HG03196 (cell line): ENCODE measurements at regions not wholly inside any gene's neighbourhood (a gene's known extent, or its start where the extent isn't known, plus 50 kb on each side); places are given as distances from the start of the nearest gene placed in this dataset.

ENCODE experiments used
- ATAC-seq: cut with Tn5 transposase; IDR thresholded peaks from one replicate; pipeline ENCODE4 v1.9.1; 2021; ENCODE audit not compliant: unreplicated experiment

DNA sequence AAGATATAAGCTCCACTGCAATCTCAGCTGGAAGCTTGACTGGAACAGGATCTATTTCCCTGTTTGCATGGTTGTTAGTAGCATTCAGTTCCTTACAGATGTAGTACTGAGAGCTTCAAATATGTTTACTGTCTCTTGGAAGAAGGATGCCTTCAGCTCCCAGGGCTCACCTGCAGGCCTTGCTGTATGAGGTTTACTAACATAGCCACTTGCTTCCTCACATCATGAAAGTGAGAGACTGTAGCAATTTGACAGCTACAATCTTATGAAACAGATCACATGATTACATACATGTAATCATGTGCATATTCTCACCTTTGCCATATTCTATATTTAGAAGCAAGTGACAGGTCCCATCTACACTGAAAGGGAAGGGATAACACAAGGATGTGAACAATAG is 458.1 kb upstream of the PCDH20 start:
- ATAC-seq = no peak

DNA sequence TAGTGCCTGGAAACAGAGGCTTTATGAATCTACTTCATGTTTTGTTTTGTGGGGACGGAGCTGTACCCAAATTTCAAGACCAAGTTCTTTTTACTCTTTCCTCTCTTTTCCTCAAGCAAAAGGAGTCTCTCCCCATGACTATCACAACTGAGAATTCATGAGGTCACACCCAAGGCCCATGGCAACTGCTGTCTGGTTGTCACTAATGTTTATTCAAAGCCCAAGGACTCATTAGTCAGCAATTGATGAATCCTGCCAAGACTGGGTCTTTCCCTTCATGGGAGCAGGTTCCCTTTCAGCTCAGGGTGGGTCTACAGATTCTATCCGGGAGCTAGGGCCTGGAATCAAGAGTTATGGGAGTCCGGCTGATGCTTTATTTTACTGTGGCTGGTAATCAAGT is 441.5 kb upstream of the PCDH20 start:
- ATAC-seq = no peak

DNA sequence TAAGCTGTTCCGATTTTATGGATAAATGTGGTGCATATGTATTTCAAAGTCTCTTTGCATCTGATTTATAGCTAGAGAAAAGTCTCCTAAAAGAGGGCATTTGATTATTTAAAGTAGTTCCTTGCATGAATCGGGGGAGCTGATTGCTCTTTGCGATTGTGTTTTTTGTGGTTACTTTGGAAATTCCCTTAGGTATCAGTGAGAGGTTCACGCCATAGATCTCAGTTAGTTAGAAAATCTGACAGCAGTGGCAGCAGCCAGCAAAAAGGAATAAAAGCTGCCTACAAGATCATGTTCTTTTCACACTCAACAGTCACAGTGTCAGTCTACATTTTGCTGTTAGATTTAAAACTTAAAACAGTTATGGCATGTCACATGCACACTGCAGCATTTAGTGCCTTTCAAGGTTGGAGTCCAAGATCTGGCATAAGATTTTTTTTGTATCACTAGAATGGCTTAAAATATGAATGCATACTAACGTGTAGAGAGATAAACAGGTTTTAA is 436.5 kb upstream of the PCDH20 start:
- no peak for ATAC-seq

DNA sequence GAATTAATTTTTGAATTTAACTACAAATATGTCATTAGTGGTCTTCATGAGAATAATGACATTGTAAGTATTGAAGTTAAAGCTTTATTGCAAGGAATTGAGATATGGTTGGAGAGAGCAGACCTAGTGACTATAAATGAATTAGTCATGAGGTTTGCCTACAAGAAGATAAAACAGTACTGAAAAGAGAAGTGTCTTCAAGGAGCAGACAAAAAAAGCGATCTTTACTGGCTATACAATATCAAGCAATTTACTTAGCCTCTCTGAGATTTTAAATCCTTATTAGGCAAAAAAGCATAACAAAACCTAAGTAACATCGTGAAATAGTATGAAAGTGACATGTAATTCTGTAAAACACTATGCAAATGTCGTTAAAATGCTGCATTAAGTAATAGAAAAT is 435.1 kb upstream of the PCDH20 start:
- no peak for ATAC-seq

DNA sequence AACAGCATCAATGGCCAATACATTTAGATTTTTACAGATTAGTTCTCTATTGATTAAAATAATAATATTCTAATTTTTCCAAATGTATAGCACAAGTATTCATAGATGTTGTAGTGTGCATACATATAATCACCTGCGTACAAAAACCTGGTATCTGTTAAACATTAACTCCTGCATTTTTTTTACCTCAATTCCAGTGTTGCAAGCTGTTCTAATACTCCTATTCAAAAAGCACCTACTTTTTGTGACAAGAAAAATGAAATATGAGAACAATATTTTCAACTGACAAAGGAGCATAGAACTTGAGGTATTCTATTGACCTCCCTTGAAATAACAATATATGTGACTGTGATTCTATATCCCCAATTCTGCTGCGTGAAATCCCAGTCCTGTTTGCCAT is 422.9 kb upstream of the PCDH20 start:
- no peak for ATAC-seq

DNA sequence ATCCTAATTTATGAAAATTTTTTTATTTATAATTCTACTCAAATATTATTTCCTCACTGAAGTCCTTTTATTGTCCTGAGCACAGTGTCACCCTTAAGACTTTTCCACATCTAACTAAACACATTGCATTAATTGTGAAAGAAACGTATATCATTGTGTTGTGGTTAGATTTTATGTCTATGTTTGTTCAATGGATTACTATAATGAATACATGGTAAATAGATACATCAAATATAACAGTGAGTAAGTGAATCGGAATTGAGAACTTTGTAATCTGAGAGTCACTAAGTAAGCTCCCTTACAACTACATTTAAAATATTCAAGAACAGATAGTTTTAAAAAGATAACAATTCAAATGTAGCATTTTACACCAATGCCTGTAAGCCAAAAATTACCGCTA is 417.6 kb upstream of the PCDH20 start:
- ATAC-seq = no peak

DNA sequence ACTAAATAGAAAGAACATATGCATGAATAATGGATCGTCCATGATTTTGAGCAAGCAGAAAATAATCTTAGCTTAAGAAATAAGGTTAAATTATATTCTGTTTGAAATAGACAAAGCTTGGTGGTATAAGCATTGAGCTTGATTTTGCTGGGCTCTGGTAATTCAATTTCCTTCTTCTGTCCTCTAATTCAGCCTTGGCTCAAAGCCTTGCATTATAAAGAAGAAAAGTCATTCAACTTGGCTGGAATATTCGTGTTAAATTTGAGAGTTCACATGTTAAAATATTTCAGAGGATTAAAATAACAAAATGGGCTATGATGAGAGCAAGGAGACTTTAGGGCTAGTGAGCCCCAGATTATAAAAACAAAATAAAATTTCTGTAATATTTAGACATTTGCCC is 415.4 kb upstream of the PCDH20 start:
- ATAC-seq = no peak

DNA sequence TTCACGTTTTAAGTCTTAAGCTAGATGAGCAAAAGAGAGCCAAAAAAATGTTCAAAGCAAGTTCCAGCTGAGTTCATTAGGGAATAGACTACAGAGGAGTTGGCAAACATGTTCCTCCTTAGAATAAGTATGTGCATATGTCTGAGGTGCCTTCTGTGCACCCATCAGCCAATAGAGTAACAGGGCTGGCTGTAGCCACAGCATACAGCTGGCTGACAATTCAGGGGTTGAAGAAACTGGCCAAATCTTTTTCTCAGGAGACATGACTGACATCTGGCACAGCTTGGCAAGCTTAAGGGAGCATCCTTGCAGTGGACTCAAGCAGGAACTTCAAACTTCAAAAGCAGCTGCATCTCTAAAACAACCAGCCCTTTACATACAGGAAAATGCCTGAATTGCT is 414.8 kb upstream of the PCDH20 start:
- no peak for ATAC-seq

DNA sequence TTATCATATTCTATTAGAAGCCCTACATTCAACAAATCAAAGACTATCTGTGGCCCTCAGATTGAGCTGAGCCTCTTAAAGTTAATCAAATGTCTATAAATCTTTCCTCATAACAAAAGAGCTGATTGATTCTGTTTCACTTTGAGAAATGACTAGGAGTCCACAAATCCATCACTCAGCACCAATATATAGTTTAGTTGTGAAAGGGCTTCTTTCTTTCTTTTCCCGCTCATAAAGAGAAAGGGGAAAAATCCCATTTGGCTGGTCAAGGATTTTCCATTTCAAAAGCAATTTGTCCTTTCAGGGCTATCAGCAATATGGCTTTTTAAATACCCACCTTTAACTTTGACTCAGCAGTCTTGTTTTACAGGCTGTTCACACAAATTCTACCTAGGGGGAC is 408.5 kb upstream of the PCDH20 start:
- no peak for ATAC-seq

DNA sequence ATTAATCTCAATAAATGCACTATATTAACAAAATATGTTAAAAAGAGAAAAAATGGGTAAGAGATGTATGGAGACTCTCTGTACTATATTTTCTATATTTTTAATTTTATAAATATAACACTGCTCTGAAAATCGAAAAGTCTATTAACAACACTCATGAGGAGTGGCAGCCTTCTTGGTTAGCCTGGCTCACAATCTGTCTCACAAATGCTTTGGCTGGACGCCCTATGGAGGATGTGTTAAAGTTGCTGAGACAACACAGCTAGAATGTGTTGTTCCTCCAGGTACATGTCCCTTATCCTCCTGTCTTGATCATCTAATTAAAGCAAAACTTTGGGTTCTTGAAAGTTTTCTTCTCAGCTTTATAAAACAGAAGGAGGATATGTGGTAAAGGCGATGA is 396.6 kb upstream of the PCDH20 start:
- ATAC-seq = no peak

DNA sequence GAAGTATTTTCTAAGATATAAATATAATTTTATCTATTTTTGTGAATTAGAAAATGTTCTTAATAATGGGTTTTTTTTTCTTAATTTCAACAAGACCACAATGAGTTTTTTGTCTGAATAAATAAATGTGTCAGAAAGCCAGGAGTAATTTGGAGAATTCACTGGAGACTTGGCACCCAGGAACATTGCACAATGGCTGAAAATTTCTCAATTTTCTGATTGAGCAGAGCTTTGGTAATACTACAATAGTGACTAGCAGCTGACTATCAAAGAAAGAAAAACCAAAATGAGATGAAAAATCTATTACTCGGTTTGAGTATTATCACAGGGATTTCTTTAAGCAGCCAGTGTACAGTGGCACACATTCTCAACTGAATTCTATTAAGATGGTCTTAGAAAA is 394.4 kb upstream of the PCDH20 start:
- no peak for ATAC-seq

DNA sequence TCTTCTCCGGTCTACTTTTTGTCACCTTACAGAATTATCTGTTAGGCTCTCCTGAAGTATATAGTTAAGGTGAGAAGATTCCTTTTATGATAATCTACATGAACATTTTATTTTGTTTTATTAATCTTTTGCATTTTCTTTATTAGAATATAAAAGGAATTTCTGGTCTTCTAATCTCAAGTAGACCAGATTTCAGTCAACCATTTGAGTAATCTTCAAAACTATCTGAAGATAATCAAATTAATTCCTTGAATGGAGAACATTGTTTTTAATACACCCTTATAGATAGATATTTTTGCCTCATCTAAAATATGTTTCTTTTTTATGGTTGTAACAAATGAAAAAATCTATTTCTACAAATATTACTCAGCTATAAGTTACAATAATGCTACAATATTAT is 381.7 kb upstream of the PCDH20 start:
- no peak for ATAC-seq

DNA sequence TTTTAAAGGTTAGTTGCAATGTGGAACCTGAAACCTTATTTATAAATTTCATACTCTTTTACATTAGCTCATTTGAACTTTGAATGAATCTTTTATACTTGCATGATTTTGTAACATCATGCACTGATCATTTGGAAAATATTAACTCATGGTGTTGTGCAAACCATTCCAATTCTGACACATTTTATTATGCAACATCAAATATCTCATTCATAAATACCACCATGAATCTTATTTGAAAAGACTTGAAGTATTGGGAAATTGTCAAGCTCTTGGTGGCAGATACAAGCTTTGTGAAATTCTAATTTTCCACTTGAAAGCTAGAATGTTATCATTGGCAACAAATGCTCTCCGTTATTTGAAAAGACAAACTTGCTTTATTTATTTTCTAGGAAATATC is 379.9 kb upstream of the PCDH20 start:
- no peak for ATAC-seq

DNA sequence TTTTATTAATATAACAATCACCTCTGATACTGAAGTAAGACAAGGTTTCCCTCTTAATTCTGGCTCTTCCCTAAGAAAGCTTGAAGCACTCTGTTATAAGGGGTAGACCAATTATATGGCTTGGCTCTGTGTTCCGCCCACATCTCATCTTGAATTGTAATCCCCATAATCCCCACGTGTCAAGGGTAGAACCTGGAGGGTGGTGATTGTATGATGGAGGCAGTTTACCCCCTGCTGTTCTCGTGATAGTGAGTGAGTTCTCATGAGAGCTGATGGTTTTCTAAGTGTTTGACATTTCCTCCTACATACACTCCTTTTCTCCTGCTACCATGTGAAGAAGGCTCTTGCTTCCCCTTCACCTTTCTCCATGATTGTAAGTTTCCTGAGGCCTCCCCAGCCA is 363.8 kb upstream of the PCDH20 start:
- no peak for ATAC-seq

DNA sequence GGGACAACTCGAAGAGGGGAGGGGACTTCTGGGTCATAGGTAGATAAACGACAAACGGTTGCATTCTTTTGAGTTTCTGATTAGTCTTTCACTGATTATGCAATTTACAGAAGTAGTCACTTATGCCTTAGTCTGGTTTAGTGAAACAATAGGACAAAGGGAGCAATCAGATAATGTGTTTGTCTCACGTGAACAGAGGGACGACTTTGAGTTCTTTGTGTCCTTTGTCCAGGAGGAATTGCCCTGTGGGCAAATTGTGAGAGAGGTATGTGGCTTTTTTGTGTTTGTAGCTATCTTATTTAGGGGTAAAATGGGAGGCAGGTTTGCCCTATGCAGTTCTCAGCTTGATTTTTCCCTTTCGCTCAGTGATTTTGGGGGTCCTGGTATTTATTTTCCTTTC is 362.9 kb upstream of the PCDH20 start:
- ATAC-seq = no peak

DNA sequence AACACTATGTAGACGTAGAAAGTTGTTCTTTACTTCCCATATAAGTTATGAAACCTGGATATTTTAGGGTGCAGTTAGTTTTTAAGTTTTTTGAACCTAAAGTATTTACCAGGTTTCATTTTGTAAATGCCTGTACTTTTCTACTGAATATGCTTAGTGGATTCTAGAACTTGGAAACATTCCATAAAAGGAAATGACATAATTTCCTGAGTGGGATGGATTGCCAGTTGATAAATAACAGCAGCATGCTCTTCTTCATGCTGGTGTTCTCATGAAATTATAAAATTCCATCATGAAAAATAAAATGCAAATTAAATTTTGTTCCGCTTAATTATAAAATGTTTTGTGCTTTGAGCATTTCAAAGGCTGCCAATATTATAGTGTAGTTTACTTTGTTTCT is 362.2 kb upstream of the PCDH20 start:
- ATAC-seq = no peak

DNA sequence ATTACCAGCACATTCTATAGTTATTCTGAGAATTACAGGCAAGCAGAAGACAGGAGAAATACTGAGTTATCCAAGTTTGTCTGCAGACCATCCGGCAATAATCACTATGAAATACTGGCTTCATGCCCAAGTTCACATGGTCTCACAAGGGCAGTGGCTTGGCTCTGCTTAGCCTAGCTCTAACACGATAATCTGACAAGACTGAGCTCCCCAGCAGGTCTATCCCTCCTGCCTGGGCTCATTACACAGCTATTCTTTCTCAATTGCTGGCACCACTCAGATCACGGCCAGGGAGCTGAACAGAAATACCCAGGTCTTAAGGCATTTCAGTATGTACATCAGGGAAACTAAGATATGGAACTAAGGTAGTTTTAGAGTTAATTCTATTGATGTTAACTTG is 361.6 kb upstream of the PCDH20 start:
- no peak for ATAC-seq

DNA sequence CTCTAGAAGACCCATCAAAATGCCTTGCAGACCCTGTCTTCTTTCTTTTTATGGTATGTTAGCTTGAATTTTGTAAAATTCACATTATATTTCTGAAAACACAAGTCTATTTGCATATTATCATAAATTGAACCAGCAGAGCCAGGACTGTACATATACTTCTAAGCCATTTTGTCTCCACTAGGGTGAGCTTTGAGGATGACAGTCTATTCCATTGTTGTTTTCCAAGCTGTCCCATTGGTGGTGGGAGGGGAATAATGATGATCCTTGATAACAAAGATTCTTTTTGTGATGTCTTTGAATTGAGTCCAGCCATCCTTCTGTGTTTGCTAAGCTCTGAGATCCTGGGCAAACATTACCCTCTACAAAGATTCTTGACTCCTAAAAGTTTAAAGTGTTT is 359.3 kb upstream of the PCDH20 start:
- no peak for ATAC-seq

DNA sequence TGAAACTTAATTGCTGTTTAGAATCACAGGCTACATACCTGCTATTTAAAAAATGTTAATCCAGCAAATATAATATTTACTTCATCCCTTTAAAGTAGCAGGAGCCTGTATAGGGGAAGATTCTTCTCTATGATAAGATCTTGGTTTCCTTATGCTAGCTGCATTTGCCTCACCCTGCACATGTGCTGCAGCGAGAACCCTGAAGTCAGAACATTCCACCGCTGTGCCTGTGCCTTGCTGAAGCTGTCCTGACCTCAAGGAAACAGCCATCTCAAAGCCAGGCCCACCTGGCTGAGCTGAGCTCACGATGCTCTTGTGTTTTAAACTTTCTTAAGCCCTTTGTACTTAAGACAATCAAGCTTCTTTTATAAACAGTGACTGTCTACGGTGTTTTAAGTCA is 355.0 kb upstream of the PCDH20 start:
- ATAC-seq = no peak

DNA sequence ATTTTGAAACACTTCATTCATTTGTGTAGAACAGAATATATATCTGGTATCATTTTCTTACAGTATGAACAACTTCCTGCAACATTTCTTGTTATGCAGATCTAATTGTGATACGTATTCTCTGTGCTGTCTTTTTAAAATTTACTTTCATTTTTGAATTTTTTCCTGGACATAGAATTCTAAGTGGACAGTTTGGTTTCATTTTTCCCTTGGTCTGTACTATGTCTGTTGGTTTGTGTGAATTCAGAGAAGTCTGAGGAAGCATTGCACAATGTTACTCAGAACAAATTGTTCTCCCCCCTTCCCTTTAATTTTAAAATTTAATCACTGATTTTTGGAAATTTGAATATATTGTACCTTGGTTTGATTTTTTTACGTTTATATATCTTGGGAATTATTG is 352.5 kb upstream of the PCDH20 start:
- ATAC-seq = no peak

DNA sequence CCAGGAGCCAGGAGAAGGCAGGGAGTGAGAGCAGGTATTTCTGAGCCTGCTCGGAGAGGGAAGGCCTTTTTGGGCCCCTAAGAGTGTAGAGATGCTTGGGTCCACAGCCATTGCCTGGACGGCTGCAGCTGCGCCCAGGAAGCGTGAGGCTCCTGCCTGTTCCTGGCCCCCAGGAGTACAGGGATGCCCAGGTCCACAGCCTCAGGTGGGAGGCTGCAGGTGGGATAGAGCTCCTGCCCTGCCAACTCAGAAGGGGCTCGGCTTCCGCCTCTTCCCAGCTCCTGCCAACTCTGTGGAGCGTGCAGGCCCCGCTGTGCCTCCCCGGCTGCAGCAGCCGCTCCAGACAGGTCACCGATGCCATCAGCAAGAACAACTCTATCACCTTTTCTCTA is 351.0 kb upstream of the PCDH20 start:
- no peak for ATAC-seq

DNA sequence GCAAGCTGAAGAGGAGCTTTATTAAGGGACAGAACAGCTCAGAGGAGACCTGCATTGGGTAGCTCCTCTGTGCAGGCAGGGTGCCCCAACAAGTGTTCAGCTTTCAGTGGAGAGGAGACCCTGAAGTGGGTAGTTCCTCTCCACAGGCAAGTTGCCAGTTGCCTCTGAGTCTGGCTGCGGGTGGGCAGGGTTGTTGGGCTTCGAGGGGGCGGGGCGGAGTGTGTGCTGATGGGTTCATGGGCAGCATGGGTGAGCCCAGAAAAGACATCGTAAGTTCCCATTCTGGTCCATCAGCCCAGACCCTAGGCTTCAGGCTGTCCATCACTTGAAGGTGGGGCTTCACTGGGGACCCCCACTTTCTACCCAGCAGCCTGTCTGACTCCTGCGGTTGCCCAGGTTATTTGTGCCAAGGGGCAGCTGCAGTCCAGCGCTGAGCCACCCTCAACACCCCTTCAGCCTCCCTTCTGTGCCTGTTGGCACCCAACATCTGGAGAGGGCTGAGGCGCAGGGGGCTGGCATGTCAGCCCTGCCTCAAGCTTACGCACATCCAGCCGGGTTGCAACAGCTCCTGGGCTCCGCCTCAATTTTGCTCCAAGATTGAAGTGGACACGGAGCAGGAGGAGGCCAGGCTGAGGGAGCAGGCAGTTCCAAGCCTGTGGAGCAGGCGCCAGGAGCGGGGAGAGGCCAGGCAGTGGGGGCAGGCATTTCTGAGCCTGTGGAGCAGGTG is 350.5 kb upstream of the PCDH20 start:
- no peak for ATAC-seq

DNA sequence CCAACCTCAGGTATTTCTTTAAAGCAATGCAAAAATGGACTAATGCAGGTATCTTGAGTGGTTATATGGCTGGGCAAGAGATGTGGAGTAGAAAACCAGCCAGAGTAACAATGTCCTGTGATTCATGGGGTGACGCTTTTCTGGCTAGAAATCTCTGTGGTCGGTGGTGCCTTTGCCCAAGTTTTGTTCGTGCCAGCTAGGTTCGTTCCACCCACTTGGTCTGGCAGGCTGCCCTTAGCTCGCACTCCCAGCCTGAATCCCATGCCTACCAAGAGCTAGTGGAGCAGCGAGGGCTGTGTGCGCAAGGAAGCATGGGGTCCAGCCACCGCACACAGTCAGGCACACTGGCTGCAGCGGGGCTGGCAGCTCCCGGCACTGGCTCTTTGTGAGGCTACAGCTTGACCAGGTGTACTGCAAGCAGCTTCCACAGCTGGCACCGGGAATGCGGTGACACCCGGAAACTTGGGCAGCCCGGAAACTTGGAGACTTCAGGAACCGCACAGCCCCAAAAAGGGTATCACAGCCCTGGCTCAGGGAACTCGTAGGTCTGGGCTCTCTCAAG is 349.6 kb upstream of the PCDH20 start:
- ATAC-seq = no peak
